Fibroblast of villous mesenchyme (primary cell): ENCODE measurements at regions not wholly inside any gene's neighbourhood (a gene's known extent, or its start where the extent isn't known, plus 50 kb on each side); places are given as distances from the start of the nearest gene placed in this dataset.

Source experiments
- DNase-seq: peaks from one replicate; pipeline ENCODE4 v3.0.0-alpha.2; 2010; ENCODE audit warnings: low read depth
- H3K4me3 ChIP-seq: 2 replicates; pipeline ENCODE4 v1.5.1; 2011; ENCODE audit warnings: low read depth, mild to moderate bottlenecking, low read length
- TF ChIP-seq, protein P1 (sequence below): IDR thresholded peaks from 2 replicates; pipeline ENCODE4 v1.5.1; 2012; ENCODE audit warnings: low read depth, mild to moderate bottlenecking, low read length; ENCODE audit not compliant: insufficient read depth

DNA sequence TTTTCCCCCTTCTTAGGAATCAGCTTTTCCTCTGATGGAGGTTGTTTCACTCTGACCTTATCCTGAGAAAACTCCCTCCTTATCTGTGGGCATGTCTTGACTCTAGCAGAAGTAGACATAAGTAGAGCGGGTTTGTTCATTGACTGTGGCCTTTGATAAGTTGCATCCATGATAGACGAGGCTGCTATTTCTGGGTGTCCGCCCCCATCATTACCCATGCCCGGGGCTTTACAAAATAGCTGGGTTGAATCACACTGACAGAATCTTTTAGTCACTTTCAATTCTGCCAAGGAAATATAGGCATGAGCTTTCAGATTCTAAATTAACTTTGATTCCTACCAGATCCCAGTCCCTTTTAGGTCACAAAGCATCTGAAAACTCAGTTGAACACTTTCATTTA is 223.8 kb downstream of the SEC61B start:
- TF ChIP-seq, protein P1, sequence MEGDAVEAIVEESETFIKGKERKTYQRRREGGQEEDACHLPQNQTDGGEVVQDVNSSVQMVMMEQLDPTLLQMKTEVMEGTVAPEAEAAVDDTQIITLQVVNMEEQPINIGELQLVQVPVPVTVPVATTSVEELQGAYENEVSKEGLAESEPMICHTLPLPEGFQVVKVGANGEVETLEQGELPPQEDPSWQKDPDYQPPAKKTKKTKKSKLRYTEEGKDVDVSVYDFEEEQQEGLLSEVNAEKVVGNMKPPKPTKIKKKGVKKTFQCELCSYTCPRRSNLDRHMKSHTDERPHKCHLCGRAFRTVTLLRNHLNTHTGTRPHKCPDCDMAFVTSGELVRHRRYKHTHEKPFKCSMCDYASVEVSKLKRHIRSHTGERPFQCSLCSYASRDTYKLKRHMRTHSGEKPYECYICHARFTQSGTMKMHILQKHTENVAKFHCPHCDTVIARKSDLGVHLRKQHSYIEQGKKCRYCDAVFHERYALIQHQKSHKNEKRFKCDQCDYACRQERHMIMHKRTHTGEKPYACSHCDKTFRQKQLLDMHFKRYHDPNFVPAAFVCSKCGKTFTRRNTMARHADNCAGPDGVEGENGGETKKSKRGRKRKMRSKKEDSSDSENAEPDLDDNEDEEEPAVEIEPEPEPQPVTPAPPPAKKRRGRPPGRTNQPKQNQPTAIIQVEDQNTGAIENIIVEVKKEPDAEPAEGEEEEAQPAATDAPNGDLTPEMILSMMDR = no peak
- H3K4me3 ChIP-seq = no peak overlapping the region
- no peak for DNase-seq

DNA sequence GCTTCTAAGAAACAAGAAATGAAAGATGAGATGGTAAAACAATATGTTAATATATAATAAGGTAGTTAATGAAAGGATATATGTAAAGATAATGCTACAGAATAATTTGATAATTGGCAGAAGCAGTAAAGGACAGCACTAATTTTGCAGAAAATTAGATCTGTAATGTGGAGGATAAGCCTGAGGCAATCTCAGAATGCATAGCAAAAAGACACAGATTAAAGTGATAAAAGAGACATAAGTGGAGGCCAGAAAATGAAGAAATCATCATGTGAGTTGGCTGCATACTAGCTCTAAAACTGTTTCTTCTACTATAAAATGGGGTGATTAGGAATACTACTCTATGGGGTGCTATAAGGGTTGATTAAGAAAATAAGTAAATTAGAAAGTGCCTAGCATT is 225.9 kb downstream of the SEC61B start:
- TF ChIP-seq, protein P1 = no peak
- DNase-seq = no peak

DNA sequence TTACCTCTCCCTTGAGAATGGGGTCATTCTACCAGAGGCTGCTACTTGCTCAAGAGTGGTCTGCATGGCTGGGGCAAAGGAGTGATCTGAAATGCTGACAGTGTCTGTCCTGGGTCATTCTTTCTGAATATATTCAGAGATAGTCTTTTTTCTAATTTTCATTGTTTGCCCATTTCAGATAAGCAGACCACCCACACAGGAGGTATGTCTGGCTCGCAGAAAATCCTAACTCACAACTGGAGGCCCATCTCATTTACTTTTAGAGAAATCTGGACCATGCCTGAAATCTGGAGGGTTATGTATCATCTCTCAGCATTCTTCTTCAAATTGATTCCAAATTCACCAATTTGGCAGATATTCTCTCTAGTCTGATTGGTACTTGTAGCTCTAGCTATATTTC is 227.6 kb downstream of the SEC61B start:
- no peak for DNase-seq
- H3K4me3 ChIP-seq = no peak overlapping the region
- TF ChIP-seq, protein P1 = no peak

More for the DNA sequence above, 225.9 kb downstream of the SEC61B start:
- H3K4me3 ChIP-seq = no peak overlapping the region

DNA sequence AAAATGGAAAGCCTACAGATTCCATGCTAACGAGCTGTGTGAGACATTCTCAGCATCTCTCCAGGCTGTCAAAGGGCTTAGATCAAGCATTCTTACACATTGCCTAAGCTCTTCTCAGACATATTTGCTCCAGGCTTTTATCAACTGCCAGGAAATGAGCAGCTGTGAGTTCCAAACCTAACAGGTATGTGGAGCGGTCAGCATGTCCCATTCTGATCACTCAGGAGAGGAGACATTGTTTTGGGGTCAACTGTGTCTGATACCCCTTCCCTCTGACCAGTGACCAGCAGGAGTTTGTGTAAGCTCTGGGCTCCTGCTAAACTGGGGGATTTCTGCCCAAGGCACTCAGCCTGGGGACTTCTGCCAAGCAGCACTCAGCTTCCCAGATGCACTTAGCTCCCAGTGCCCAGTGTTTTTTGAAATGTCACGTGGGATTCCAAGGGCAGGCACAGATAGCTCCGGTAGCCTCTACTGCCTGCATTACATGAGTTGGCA is 229.1 kb downstream of the SEC61B start:
- no peak overlapping the region for H3K4me3 ChIP-seq
- no peak for DNase-seq
- TF ChIP-seq, protein P1 = no peak

DNA sequence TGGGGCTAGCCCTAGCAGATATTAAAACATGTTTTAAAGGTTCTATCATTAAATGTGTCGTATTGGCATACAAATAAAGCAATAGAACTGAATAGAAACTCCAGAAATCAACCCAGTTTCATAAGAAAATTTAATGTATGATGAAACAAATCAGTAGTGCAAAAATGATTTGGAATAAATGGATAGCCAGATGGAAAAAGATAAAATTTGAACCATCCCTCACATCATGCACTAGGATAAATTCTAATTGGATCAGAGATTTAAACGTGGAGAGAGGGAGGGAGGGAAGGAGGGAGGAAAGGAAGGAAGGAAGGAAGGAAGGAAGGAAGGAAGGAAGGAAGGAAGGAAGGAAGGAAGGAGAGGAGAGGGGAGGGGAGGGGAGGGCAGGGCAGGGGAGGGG is 235.3 kb downstream of the SEC61B start:
- no peak for DNase-seq
- TF ChIP-seq, protein P1 = no peak
- no peak overlapping the region for H3K4me3 ChIP-seq

DNA sequence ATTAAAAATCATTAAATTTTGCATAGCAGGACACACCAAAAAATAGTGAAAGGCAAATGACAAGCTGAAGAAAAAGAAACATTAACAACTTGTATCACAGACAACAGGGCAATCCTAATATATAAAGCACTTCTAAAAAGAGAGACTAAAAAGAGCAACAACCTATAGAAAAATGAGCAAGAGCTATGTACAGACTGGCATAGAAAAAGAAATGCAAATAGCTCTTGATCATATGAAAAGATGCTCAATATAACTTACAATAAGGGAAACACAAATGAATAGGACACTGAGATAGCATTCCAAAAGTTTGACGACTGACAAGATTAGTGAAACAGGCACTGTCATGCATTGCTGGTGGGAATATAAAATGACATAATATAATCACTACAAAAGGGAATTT is 235.9 kb downstream of the SEC61B start:
- no peak overlapping the region for H3K4me3 ChIP-seq
- DNase-seq = no peak
- TF ChIP-seq, protein P1 = no peak

DNA sequence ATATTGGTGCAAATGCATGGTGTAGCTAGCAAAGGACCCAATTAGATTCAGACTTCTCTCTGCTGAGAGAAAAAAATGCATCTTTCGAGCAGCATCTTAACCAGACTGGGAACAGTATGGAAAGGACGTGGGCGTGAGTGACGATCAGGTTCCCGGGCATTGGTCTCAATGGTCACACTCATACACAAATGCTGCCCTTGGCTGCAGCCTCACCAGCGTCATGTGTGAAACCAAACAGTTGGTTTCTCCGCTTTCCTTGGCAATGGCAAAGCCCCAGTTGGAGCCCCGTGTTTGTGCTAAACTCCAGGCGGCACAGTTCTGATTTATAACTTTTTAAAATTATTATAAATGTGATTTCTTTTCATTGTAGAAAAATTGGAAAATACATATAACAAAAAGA is 237.8 kb downstream of the SEC61B start:
- TF ChIP-seq, protein P1 = no peak

More for the DNA sequence above, 237.8 kb downstream of the SEC61B start:
- DNase-seq = no peak
- no peak overlapping the region for H3K4me3 ChIP-seq
